Cardiac muscle cell (in vitro differentiated cells and primary cell): ENCODE measurements at regions not wholly inside any gene's neighbourhood (a gene's known extent, or its start where the extent isn't known, plus 50 kb on each side); places are given as distances from the start of the nearest gene placed in this dataset.

ENCODE experiments used
- DNase-seq, 2 donors: peaks; one replicate each; pipeline versions ENCODE4 v3.0.0 to v3.0.0-alpha.2; 2010 to 2017; ENCODE audit warnings: low read depth in 1 of 2, low spot score in 1 of 2
- H3K27ac ChIP-seq: fragments of 200-600 bp; sonication (generic); 2 replicates; pipeline ENCODE4 v1.5.1; 2016
- H3K27me3 ChIP-seq: fragments of 200-600 bp; sonication (generic); 2 replicates; pipeline ENCODE4 v1.6.0; 2016; ENCODE audit warnings: control low read depth
- H3K36me3 ChIP-seq: fragments of 200-600 bp; sonication (generic); 2 replicates; pipeline ENCODE4 v1.5.1; 2016; ENCODE audit warnings: control low read depth
- H3K4me1 ChIP-seq: fragments of 200-600 bp; sonication (generic); 2 replicates; pipeline ENCODE4 v1.8.1; 2017; ENCODE audit warnings: low read depth, mild to moderate bottlenecking, mixed run types
- H3K4me3 ChIP-seq: fragments of 200-600 bp; sonication (generic); 2 replicates; pipeline ENCODE4 v1.5.1; 2016; ENCODE audit warnings: mild to moderate bottlenecking
- H3K9me3 ChIP-seq: fragments of 200-600 bp; sonication (generic); 2 replicates; pipeline ENCODE4 v1.5.1; 2017; ENCODE audit warnings: low read depth, mild to moderate bottlenecking, control low read depth
- TF ChIP-seq, protein P1 (sequence below): IDR thresholded peaks from 2 replicates; pipeline ENCODE4 v1.5.1; 2012; ENCODE audit warnings: low read depth, mild to moderate bottlenecking, low read length

DNA sequence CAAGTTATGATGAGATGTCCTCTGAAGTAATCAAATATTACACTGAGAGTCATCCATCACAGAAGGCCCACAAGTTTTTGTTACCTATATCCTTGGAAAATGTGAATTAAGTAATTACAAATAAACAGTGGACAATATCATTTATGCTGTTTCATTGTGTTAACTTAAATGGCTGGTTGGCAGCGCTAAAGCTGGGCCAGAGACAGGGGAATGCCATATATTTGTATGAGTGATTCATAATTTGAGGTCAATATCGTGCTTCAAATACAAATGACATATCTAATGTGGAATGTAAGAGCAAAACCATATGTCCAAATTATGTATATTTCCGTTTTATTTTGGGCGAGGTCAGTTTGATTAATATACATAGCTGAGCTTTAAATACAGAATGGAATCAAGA lies 1556.2 kb downstream of the SLITRK5 start:
- Histone ChIP-seq H3K4me1 (no peaks in the 10 kb centered on the region), H3K4me3 (no peak overlapping the region), H3K9me3 (no peaks in the 10 kb centered on the region), H3K36me3 (no peaks in the 10 kb centered on the region), H3K27me3 (no peaks in the 10 kb centered on the region), H3K27ac (no peak overlapping the region)
- peak in 1 of 2 donors; percentile 3 for DNase-seq
- TF ChIP-seq, protein P1, sequence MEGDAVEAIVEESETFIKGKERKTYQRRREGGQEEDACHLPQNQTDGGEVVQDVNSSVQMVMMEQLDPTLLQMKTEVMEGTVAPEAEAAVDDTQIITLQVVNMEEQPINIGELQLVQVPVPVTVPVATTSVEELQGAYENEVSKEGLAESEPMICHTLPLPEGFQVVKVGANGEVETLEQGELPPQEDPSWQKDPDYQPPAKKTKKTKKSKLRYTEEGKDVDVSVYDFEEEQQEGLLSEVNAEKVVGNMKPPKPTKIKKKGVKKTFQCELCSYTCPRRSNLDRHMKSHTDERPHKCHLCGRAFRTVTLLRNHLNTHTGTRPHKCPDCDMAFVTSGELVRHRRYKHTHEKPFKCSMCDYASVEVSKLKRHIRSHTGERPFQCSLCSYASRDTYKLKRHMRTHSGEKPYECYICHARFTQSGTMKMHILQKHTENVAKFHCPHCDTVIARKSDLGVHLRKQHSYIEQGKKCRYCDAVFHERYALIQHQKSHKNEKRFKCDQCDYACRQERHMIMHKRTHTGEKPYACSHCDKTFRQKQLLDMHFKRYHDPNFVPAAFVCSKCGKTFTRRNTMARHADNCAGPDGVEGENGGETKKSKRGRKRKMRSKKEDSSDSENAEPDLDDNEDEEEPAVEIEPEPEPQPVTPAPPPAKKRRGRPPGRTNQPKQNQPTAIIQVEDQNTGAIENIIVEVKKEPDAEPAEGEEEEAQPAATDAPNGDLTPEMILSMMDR: no peak

DNA sequence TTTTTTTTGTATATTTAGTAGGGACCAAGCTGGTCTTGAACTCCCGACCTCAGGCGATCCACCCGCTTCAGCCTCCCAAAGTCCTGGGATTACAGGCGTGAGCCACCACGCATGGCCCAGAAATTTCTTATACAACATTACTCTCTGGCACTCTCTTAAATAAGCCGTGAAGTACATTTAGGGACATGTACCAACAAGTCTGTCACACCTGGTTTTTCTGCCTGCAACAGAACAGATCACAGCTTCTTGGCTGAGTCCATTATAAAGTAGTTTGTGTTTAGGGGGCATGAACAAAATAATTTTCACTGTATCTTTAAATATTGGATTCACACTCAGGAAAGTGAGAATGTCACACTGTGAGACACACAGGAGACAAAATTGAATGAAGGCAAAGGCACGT lies 1567.3 kb downstream of the SLITRK5 start:
- TF ChIP-seq, protein P1: no peak
- no peak for DNase-seq
- no peak overlapping the region for H3K4me3 ChIP-seq
- H3K36me3 ChIP-seq: no peaks in the 10 kb centered on the region
- H3K27me3 ChIP-seq: no peaks in the 10 kb centered on the region
- no peaks in the 10 kb centered on the region for H3K9me3 ChIP-seq
- no peak overlapping the region for H3K27ac ChIP-seq
- H3K4me1 ChIP-seq: no peaks in the 10 kb centered on the region

DNA sequence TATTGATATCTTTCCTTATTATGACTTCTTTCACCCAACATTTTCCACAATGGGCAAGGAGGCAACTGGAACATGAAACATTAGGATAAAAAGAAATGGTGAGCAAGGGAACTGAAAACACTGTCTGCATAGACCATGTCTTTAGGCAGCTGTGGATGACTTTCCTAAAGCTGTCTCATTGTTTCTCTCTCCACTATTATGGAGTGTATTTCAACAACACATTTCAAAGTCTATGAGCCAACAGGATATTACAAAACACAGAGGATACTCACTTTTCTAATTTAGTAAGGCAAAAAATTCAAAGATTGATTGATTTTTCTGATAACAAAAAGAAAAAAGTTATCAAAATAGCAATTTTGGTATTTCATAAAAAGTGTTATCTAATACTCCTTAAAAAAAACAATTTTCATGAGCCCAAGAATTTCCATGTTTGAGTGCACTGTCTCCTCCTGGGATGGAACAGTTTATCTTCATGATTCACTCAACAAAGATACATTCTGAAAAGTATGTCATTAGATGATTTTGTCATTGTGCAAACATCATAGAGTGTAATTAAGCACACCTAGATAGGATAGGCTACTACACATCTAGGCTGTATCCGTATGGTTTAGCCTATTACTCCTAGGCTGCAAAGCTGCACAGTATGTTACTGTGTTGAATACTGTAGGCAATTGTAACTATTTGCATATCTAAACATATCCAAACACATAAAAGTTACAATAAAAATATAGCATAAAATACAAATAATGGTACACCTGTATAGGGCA lies 1568.4 kb downstream of the SLITRK5 start:
- no peak overlapping the region for H3K4me3 ChIP-seq
- no peak overlapping the region for H3K27ac ChIP-seq
- no peaks in the 10 kb centered on the region for H3K27me3 ChIP-seq
- H3K4me1 ChIP-seq: no peaks in the 10 kb centered on the region
- TF ChIP-seq, protein P1: no peak
- H3K9me3 ChIP-seq: no peaks in the 10 kb centered on the region
- H3K36me3 ChIP-seq: no peaks in the 10 kb centered on the region
- peak in 1 of 2 donors; percentile 1 for DNase-seq

DNA sequence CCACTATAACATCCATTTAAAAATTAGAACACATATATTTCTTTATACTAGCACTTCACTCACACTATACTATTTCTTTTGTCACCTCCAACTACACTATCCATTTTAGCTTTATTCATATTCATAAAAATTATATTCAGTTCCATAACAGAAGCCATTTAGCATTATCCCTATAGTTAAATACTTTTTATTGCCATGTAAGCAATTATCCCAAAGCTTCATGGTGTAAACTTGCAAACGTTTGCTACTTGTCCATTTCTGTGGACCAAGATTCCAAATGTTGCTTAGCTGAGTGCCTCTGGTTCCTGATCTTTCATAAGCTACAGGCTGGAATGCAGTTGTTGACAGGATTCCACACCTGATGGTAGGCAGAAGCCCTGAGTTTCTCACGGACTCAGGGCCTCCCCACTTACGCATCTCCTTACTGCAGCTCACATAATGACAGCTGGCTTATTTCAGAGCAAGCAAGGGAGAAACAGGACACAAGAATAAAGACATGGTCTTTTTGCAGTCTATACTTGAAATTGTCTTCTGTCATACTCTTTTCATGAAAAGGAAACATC lies 1584.8 kb downstream of the SLITRK5 start:
- Histone ChIP-seq H3K27ac (peak overlapping the region; percentile 39), H3K36me3 (no peaks in the 10 kb centered on the region), H3K27me3 (no peaks in the 10 kb centered on the region), H3K4me1 (no peaks in the 10 kb centered on the region), H3K4me3 (no peak overlapping the region), H3K9me3 (peaks cover 2% of the 10 kb centered on the region)
- TF ChIP-seq, protein P1: no peak
- peak in 1 of 2 donors; percentile 68 for DNase-seq

DNA sequence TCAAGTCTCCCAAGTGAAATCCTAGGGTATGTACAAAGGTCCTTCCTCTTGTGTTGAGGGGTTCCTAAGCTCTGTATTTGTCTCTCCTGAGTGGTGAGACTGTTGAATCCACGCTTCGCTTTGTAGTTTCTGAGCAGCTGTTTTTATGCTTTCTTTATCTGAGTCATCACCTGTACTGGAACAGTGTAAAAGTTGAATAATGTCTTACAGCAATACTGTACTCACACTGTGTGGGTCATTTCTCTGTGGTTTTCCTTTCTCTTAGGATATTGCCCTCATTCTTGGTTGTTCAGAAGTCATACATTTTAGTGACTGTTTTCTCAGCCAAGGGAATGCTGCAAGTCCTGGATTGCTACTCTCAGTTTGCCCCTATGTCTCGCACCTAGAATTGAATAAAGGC lies 1596.6 kb downstream of the SLITRK5 start:
- no peak overlapping the region for H3K27ac ChIP-seq
- H3K4me1 ChIP-seq: no peaks in the 10 kb centered on the region
- H3K27me3 ChIP-seq: no peaks in the 10 kb centered on the region
- H3K4me3 ChIP-seq: no peak overlapping the region
- peaks cover 3% of the 10 kb centered on the region for H3K9me3 ChIP-seq
- DNase-seq: no peak
- H3K36me3 ChIP-seq: no peaks in the 10 kb centered on the region
- TF ChIP-seq, protein P1: no peak
